SU-DHL-6 (cell line): ENCODE measurements at regions not wholly inside any gene's neighbourhood (a gene's known extent, or its start where the extent isn't known, plus 50 kb on each side); places are given as distances from the start of the nearest gene placed in this dataset.

Source experiments
- H2AFZ ChIP-seq: fragments of 200-600 bp; sonication (generic); 2 replicates; pipeline ENCODE4 v1.6.1; 2014; ENCODE audit warnings: low read depth, mild to moderate bottlenecking, moderate library complexity, mixed read lengths, antibody characterized with exemption, low read length; ENCODE audit not compliant: severe bottlenecking
- H3F3A ChIP-seq: fragments of 200-600 bp; shearing (Covaris generic); 2 replicates; pipeline ENCODE4 v1.6.0; 2016; ENCODE audit warnings: antibody characterized with exemption, mild to moderate bottlenecking; ENCODE audit not compliant: insufficient read depth
- H3K27ac ChIP-seq: fragments of 200-600 bp; sonication (generic); 2 replicates; pipeline ENCODE4 v1.5.1; 2016; ENCODE audit warnings: low read depth, mild to moderate bottlenecking, low read length, moderate library complexity, mixed read lengths
- H3K27me3 ChIP-seq: fragments of 200-600 bp; sonication (generic), shearing (Covaris generic); 2 replicates; pipeline ENCODE4 v1.6.0; 2014; ENCODE audit warnings: mild to moderate bottlenecking, low read length
- H3K36me3 ChIP-seq: fragments of 200-600 bp; sonication (generic); 2 replicates; pipeline ENCODE4 v1.6.1; 2014; ENCODE audit warnings: mild to moderate bottlenecking, low read length, mixed read lengths
- H3K4me2 ChIP-seq: fragments of 300-600, 200-600 bp; shearing (Covaris generic), sonication (generic); 2 replicates; pipeline ENCODE4 v1.6.0; 2014; ENCODE audit warnings: low read length, low read depth, mild to moderate bottlenecking; ENCODE audit not compliant: poor library complexity, severe bottlenecking
- H3K4me3 ChIP-seq: fragments of 200-600 bp; sonication (generic); 2 replicates; pipeline ENCODE4 v1.5.1; 2014; ENCODE audit warnings: antibody characterized with exemption, low read length, mild to moderate bottlenecking, mixed read lengths; ENCODE audit not compliant: insufficient read depth, poor library complexity, severe bottlenecking
- H3K79me2 ChIP-seq: fragments of 200-600 bp; sonication (generic); 2 replicates; pipeline ENCODE4 v1.6.1; 2014; ENCODE audit warnings: mild to moderate bottlenecking, low read length, moderate library complexity; ENCODE audit not compliant: insufficient read depth
- H3K9ac ChIP-seq: fragments of 200-600 bp; sonication (generic); 2 replicates; pipeline ENCODE4 v1.7.0; 2014; ENCODE audit warnings: mild to moderate bottlenecking, low read length
- H3K9me2 ChIP-seq: fragments of 200-600 bp; sonication (generic); replicated peaks from 2 replicates; pipeline ENCODE4 v1.6.1; 2014; ENCODE audit warnings: low read length; ENCODE audit not compliant: insufficient read depth
- H3K9me3 ChIP-seq: fragments of 200-600 bp; sonication (generic); 2 replicates; pipeline ENCODE4 v1.6.1; 2014; ENCODE audit warnings: low read length, mixed read lengths; ENCODE audit not compliant: insufficient read depth
- H4K20me1 ChIP-seq: fragments of 200-600 bp; sonication (generic); 2 replicates; pipeline ENCODE4 v1.6.1; 2014; ENCODE audit warnings: low read depth, mild to moderate bottlenecking, antibody characterized with exemption, low read length, moderate library complexity, mixed read lengths
- CTCF ChIP-seq: fragments of 200-600 bp; sonication (generic); IDR thresholded peaks from one replicate; pipeline ENCODE4 v1.5.1; 2017; ENCODE audit warnings: antibody characterized with exemption, mild to moderate bottlenecking, low read length, moderate library complexity; ENCODE audit not compliant: insufficient read depth, poor library complexity, severe bottlenecking
- EZH2phosphoT487 ChIP-seq: fragments of 200-600 bp; sonication (generic), shearing (Covaris generic); conservative IDR thresholded peaks from 2 replicates; pipeline ENCODE4 v1.6.1; 2018; ENCODE audit warnings: mild to moderate bottlenecking, antibody characterized with exemption, low read length, moderate library complexity, mixed read lengths

GRCh38 chr18:73283788-73284187 lies 416.0 kb upstream of the NETO1 start:
- Histone ChIP-seq H3K27ac (no peak overlapping the region), H3K4me2 (no peak overlapping the region), H3K27me3 (no peaks in the 10 kb centered on the region), H3K4me3 (no peak overlapping the region), H3F3A (no peaks in the 10 kb centered on the region), H3K36me3 (no peaks in the 10 kb centered on the region), H2AFZ (no peak overlapping the region), H3K9ac (no peak overlapping the region), H3K9me3 (no peaks in the 10 kb centered on the region), H3K79me2 (no peaks in the 10 kb centered on the region), H4K20me1 (no peaks in the 10 kb centered on the region), H3K9me2 (no peaks in the 10 kb centered on the region)
- no peak for TF ChIP-seq EZH2phosphoT487
- TF ChIP-seq CTCF: no peak

- Histone ChIP-seq H3K9ac (no peak overlapping the region), H3K79me2 (no peaks in the 10 kb centered on the region), H3K9me2 (no peaks in the 10 kb centered on the region), H3K4me2 (no peak overlapping the region), H3K9me3 (no peaks in the 10 kb centered on the region), H3K27me3 (no peaks in the 10 kb centered on the region), H3F3A (no peaks in the 10 kb centered on the region), H3K36me3 (no peaks in the 10 kb centered on the region), H4K20me1 (no peaks in the 10 kb centered on the region), H2AFZ (no peak overlapping the region), H3K4me3 (no peak overlapping the region), H3K27ac (no peak overlapping the region)
- TF ChIP-seq CTCF (no peak), EZH2phosphoT487 (no peak)
These were observed 415.2 kb upstream of the NETO1 start for GRCh38 chr18:73283032-73283431.

- H3K9me2 ChIP-seq: no peaks in the 10 kb centered on the region
- H3K4me3 ChIP-seq: no peak overlapping the region
- H3K9me3 ChIP-seq: no peaks in the 10 kb centered on the region
- H3K27me3 ChIP-seq: no peaks in the 10 kb centered on the region
- no peaks in the 10 kb centered on the region for H3K36me3 ChIP-seq
- no peak overlapping the region for H3K9ac ChIP-seq
- no peaks in the 10 kb centered on the region for H3F3A ChIP-seq
- H3K4me2 ChIP-seq: no peak overlapping the region
- no peaks in the 10 kb centered on the region for H4K20me1 ChIP-seq
- no peaks in the 10 kb centered on the region for H3K79me2 ChIP-seq
- TF ChIP-seq CTCF (no peak), EZH2phosphoT487 (no peak)
- H2AFZ ChIP-seq: no peak overlapping the region
- H3K27ac ChIP-seq: no peak overlapping the region
These were observed 411.7 kb upstream of the NETO1 start for GRCh38 chr18:73279498-73279897.
